ENCODE measurements at regions not wholly inside any gene's neighbourhood (a gene's known extent, or its start where the extent isn't known, plus 50 kb on each side); places are given as distances from the start of the nearest gene placed in this dataset.

GRCh38 chr1:80506216-80506615 lies 1294.5 kb upstream of the ADGRL2 start:
- no peaks in the 10 kb centered on the region for H3K36me3 ChIP-seq (ENCODE audit: insufficient read depth, insufficient read length, low read length)
- H3K4me3 ChIP-seq (ENCODE audit: insufficient read length, low read depth), result no peak overlapping the region
- TF ChIP-seq SUZ12 (IDR thresholded peaks at IDR 0.05; ENCODE audit: extremely low read depth, insufficient read depth, insufficient read length) (no peak), ZNF274 (IDR thresholded peaks at IDR 0.05; ENCODE audit: low read depth, low read length) (no peak), YY1 (IDR thresholded peaks at IDR 0.05; ENCODE audit: insufficient read depth, insufficient read length) (no peak)
- H3K9me3 ChIP-seq (ENCODE audit: insufficient read depth, low read length), result no peaks in the 10 kb centered on the region
- H3K9ac ChIP-seq (ENCODE audit: insufficient read length, low read depth), result no peak overlapping the region
- H3K27me3 ChIP-seq (ENCODE audit: insufficient read depth, insufficient read length), result no peaks in the 10 kb centered on the region
- H3K4me1 ChIP-seq (ENCODE audit: insufficient read depth, insufficient read length), result no peaks in the 10 kb centered on the region
- DNase-seq (ENCODE audit: low read depth, low spot score), result no peak

- DNase-seq (ENCODE audit: low read depth, low spot score), result no peak
- Histone ChIP-seq H3K4me3 (ENCODE audit: insufficient read length, low read depth) (no peak overlapping the region), H3K9ac (ENCODE audit: insufficient read length, low read depth) (no peak overlapping the region), H3K36me3 (ENCODE audit: insufficient read depth, insufficient read length, low read length) (no peaks in the 10 kb centered on the region), H3K9me3 (ENCODE audit: insufficient read depth, low read length) (no peaks in the 10 kb centered on the region), H3K27me3 (ENCODE audit: insufficient read depth, insufficient read length) (no peaks in the 10 kb centered on the region), H3K4me1 (ENCODE audit: insufficient read depth, insufficient read length) (no peaks in the 10 kb centered on the region)
- TF ChIP-seq YY1 (IDR thresholded peaks at IDR 0.05; ENCODE audit: insufficient read depth, insufficient read length), result no peak
- TF ChIP-seq ZNF274 (IDR thresholded peaks at IDR 0.05; ENCODE audit: low read depth, low read length), result no peak
- TF ChIP-seq SUZ12 (IDR thresholded peaks at IDR 0.05; ENCODE audit: extremely low read depth, insufficient read depth, insufficient read length), result no peak
Measured at GRCh38 chr1:80498673-80499072, 1302.1 kb upstream of the ADGRL2 start.

- no peak for TF ChIP-seq SUZ12 (IDR thresholded peaks at IDR 0.05; ENCODE audit: extremely low read depth, insufficient read depth, insufficient read length)
- TF ChIP-seq ZNF274 (IDR thresholded peaks at IDR 0.05; ENCODE audit: low read depth, low read length), result no peak
- TF ChIP-seq YY1 (IDR thresholded peaks at IDR 0.05; ENCODE audit: insufficient read depth, insufficient read length), result no peak
- Histone ChIP-seq H3K36me3 (ENCODE audit: insufficient read depth, insufficient read length, low read length) (no peaks in the 10 kb centered on the region), H3K4me3 (ENCODE audit: insufficient read length, low read depth) (no peak overlapping the region), H3K9ac (ENCODE audit: insufficient read length, low read depth) (no peak overlapping the region), H3K27me3 (ENCODE audit: insufficient read depth, insufficient read length) (no peaks in the 10 kb centered on the region), H3K4me1 (ENCODE audit: insufficient read depth, insufficient read length) (no peaks in the 10 kb centered on the region), H3K9me3 (ENCODE audit: insufficient read depth, low read length) (no peaks in the 10 kb centered on the region)
- no peak for DNase-seq (ENCODE audit: low read depth, low spot score)
Measured at GRCh38 chr1:80495806-80496205, 1304.9 kb upstream of the ADGRL2 start.

DNA sequence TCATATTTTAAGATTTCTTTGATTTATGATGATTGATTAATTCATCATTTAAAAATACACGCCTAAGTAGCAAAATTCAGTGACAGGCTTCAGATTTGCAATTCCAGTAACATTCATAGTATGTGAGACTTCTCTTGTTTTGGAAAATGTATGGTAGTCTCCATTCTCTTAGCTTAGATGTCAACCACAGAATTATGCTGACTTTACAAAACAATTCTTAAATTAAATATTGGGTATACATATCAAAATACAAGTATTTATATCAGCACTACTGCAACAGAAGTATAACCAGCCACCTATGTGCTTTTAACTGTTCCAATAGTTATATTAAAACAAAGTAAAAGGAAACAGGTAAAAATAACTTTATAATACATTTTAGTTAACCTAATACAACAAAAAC lies 1328.6 kb upstream of the ADGRL2 start:
- H3K9ac ChIP-seq (ENCODE audit: insufficient read length, low read depth), result no peak overlapping the region
- DNase-seq (ENCODE audit: low read depth, low spot score), result no peak
- no peaks in the 10 kb centered on the region for H3K4me1 ChIP-seq (ENCODE audit: insufficient read depth, insufficient read length)
- no peak for TF ChIP-seq YY1 (IDR thresholded peaks at IDR 0.05; ENCODE audit: insufficient read depth, insufficient read length)
- TF ChIP-seq SUZ12 (IDR thresholded peaks at IDR 0.05; ENCODE audit: extremely low read depth, insufficient read depth, insufficient read length), result no peak
- TF ChIP-seq ZNF274 (IDR thresholded peaks at IDR 0.05; ENCODE audit: low read depth, low read length), result no peak
- no peaks in the 10 kb centered on the region for H3K27me3 ChIP-seq (ENCODE audit: insufficient read depth, insufficient read length)
- H3K9me3 ChIP-seq (ENCODE audit: insufficient read depth, low read length), result no peaks in the 10 kb centered on the region
- no peak overlapping the region for H3K4me3 ChIP-seq (ENCODE audit: insufficient read length, low read depth)
- no peaks in the 10 kb centered on the region for H3K36me3 ChIP-seq (ENCODE audit: insufficient read depth, insufficient read length, low read length)

DNA sequence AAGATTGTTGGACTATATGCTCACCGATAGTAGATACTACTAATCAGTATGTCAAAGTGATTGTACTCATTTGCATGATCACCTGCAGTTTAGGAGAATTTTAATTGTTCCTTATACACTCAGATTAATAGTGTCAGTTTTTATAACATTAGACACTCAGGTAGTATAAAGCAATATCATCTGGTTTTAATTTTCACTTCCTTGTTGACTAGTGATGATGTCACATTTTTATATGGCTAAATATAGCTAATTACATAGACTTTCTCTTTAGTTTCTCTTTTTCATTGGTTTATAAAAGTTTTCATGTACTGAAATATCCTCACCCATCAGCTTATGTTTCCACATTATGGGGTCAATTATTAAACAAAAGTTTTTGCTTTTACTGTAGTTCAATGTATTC lies 1332.4 kb upstream of the ADGRL2 start:
- Histone ChIP-seq H3K27me3 (ENCODE audit: insufficient read depth, insufficient read length) (no peaks in the 10 kb centered on the region), H3K4me3 (ENCODE audit: insufficient read length, low read depth) (no peak overlapping the region), H3K4me1 (ENCODE audit: insufficient read depth, insufficient read length) (no peaks in the 10 kb centered on the region), H3K36me3 (ENCODE audit: insufficient read depth, insufficient read length, low read length) (no peaks in the 10 kb centered on the region), H3K9ac (ENCODE audit: insufficient read length, low read depth) (no peak overlapping the region), H3K9me3 (ENCODE audit: insufficient read depth, low read length) (no peaks in the 10 kb centered on the region)
- DNase-seq (ENCODE audit: low read depth, low spot score), result no peak
- TF ChIP-seq SUZ12 (IDR thresholded peaks at IDR 0.05; ENCODE audit: extremely low read depth, insufficient read depth, insufficient read length), result no peak

DNA sequence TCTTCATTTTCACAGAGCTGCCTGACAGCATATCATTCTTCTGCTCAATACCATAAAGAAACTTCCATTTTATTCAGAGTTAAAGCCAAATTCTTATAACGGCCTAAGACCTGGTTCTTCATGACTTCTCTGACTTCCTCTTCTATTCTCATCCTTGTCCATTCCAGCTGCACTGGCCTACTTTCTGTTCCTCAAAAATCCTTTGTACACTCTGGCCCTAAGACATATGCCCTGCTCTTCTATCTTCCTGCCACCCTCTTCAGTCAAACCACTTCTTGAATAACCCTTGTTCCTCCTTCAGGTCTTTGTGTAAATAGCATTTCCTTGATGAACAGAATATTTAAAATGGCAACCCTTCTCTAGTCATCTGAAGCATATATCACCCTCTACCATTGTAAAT lies 1338.7 kb upstream of the ADGRL2 start:
- no peak overlapping the region for H3K9ac ChIP-seq (ENCODE audit: insufficient read length, low read depth)
- no peak for DNase-seq (ENCODE audit: low read depth, low spot score)
- no peak for TF ChIP-seq ZNF274 (IDR thresholded peaks at IDR 0.05; ENCODE audit: low read depth, low read length)
- no peak for TF ChIP-seq SUZ12 (IDR thresholded peaks at IDR 0.05; ENCODE audit: extremely low read depth, insufficient read depth, insufficient read length)
- TF ChIP-seq YY1 (IDR thresholded peaks at IDR 0.05; ENCODE audit: insufficient read depth, insufficient read length), result no peak
- no peaks in the 10 kb centered on the region for H3K27me3 ChIP-seq (ENCODE audit: insufficient read depth, insufficient read length)
- H3K36me3 ChIP-seq (ENCODE audit: insufficient read depth, insufficient read length, low read length), result no peaks in the 10 kb centered on the region
- no peak overlapping the region for H3K4me3 ChIP-seq (ENCODE audit: insufficient read length, low read depth)
- no peaks in the 10 kb centered on the region for H3K9me3 ChIP-seq (ENCODE audit: insufficient read depth, low read length)
- no peaks in the 10 kb centered on the region for H3K4me1 ChIP-seq (ENCODE audit: insufficient read depth, insufficient read length)

DNA sequence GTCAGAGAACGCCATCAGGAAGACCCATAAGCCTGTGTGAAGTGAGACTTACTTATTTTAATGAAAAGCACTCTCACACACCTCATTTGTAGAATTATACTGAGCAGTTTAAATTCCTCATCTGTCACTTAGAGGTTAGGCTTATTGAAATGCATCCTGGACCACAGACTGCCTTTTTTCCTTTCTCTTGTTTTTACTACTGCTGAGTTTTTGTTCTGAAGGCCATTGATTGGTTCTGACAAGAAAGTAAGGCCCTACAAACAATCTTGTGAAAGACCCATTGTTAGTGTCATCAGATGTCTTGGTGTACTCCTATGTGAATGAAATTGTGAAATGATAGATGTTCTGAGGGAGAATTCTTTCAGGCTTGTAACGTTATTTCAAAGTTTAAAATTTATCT lies 1343.3 kb upstream of the ADGRL2 start:
- Histone ChIP-seq H3K27me3 (ENCODE audit: insufficient read depth, insufficient read length) (no peaks in the 10 kb centered on the region), H3K9me3 (ENCODE audit: insufficient read depth, low read length) (no peaks in the 10 kb centered on the region), H3K36me3 (ENCODE audit: insufficient read depth, insufficient read length, low read length) (no peaks in the 10 kb centered on the region), H3K4me3 (ENCODE audit: insufficient read length, low read depth) (no peak overlapping the region), H3K4me1 (ENCODE audit: insufficient read depth, insufficient read length) (no peaks in the 10 kb centered on the region), H3K9ac (ENCODE audit: insufficient read length, low read depth) (no peak overlapping the region)
- TF ChIP-seq SUZ12 (IDR thresholded peaks at IDR 0.05; ENCODE audit: extremely low read depth, insufficient read depth, insufficient read length) (no peak), YY1 (IDR thresholded peaks at IDR 0.05; ENCODE audit: insufficient read depth, insufficient read length) (no peak), ZNF274 (IDR thresholded peaks at IDR 0.05; ENCODE audit: low read depth, low read length) (no peak)
- DNase-seq (ENCODE audit: low read depth, low spot score), result no peak

DNA sequence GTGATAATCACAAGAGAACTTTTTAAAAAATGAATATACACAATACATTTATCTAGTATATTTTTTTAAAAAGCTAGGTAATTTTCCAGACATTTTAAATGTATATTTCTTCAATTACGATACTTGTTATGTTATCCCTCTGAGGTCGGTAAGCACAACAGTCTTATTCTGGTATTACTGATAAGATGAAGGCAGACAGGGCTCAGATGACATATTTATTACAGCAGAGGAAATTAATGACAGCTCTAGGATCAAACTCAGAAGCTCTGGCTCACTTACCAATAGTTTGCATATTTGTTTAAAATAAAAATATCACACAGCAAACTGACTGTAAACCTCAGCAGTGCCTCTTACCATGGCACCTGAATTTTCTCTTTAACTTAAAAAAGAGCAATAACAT lies 1347.0 kb upstream of the ADGRL2 start:
- no peak overlapping the region for H3K9ac ChIP-seq (ENCODE audit: insufficient read length, low read depth)
- H3K4me3 ChIP-seq (ENCODE audit: insufficient read length, low read depth), result no peak overlapping the region
- no peaks in the 10 kb centered on the region for H3K9me3 ChIP-seq (ENCODE audit: insufficient read depth, low read length)
- no peak for DNase-seq (ENCODE audit: low read depth, low spot score)
- no peaks in the 10 kb centered on the region for H3K36me3 ChIP-seq (ENCODE audit: insufficient read depth, insufficient read length, low read length)
- no peaks in the 10 kb centered on the region for H3K4me1 ChIP-seq (ENCODE audit: insufficient read depth, insufficient read length)
- H3K27me3 ChIP-seq (ENCODE audit: insufficient read depth, insufficient read length), result no peaks in the 10 kb centered on the region
- TF ChIP-seq ZNF274 (IDR thresholded peaks at IDR 0.05; ENCODE audit: low read depth, low read length) (no peak), SUZ12 (IDR thresholded peaks at IDR 0.05; ENCODE audit: extremely low read depth, insufficient read depth, insufficient read length) (no peak), YY1 (IDR thresholded peaks at IDR 0.05; ENCODE audit: insufficient read depth, insufficient read length) (no peak)
